ENCODE measurements at regions not wholly inside any gene's neighbourhood (a gene's known extent, or its start where the extent isn't known, plus 50 kb on each side); places are given as distances from the start of the nearest gene placed in this dataset.

- TF ChIP-seq POLR2A (IDR thresholded peaks at IDR 0.05; ENCODE audit: low read depth, low read length) (no peak), POLR2AphosphoS5 (IDR thresholded peaks at IDR 0.05; ENCODE audit: low read depth, low read length) (no peak), PAX5 (IDR thresholded peaks at IDR 0.05; ENCODE audit: insufficient read depth, low read length, severe bottlenecking) (no peak)
These were observed 117.3 kb upstream of the PZP start for GRCh38 chr12:9325471-9325870.
